H9 (cell line): ENCODE measurements at regions not wholly inside any gene's neighbourhood (a gene's known extent, or its start where the extent isn't known, plus 50 kb on each side); places are given as distances from the start of the nearest gene placed in this dataset.

Experiments
- DNase-seq: peaks from one replicate; pipeline ENCODE4 v3.0.0-alpha.2; 2017
- H2AFZ ChIP-seq: one replicate; pipeline ENCODE4 v1.6.1; 2013; ENCODE audit warnings: mild to moderate bottlenecking, low read length, control low read depth, moderate library complexity
- H2AK5ac ChIP-seq: 2 replicates; pipeline ENCODE4 v1.6.1; 2013; ENCODE audit warnings: low read length, control low read depth, mixed read lengths; ENCODE audit not compliant: insufficient read length
- H2BK120ac ChIP-seq: one replicate; pipeline ENCODE4 v1.6.1; 2013; ENCODE audit warnings: low read depth, mild to moderate bottlenecking, low read length, control low read depth, inconsistent platforms; ENCODE audit not compliant: poor library complexity, severe bottlenecking
- H2BK12ac ChIP-seq: 2 replicates; pipeline ENCODE4 v1.6.1; 2013; ENCODE audit warnings: low read length, control low read depth, mixed read lengths, low read depth; ENCODE audit not compliant: insufficient read length
- H2BK15ac ChIP-seq: 2 replicates; pipeline ENCODE4 v1.6.1; 2013; ENCODE audit warnings: low read depth, low read length, control low read depth
- H2BK20ac ChIP-seq: one replicate; pipeline ENCODE4 v1.6.1; 2013; ENCODE audit warnings: low read depth, mild to moderate bottlenecking, low read length, control low read depth, inconsistent platforms; ENCODE audit not compliant: poor library complexity, severe bottlenecking
- H2BK5ac ChIP-seq: 2 replicates; pipeline ENCODE4 v1.6.1; 2013; ENCODE audit warnings: low read length, control low read depth, mixed read lengths; ENCODE audit not compliant: insufficient read length
- H3K14ac ChIP-seq: 2 replicates; pipeline ENCODE4 v1.6.1; 2013; ENCODE audit warnings: low read length, control low read depth; ENCODE audit not compliant: insufficient read depth
- H3K18ac ChIP-seq: 2 replicates; pipeline ENCODE4 v1.6.1; 2013; ENCODE audit warnings: low read depth, mild to moderate bottlenecking, mixed read lengths, low read length, control low read depth; ENCODE audit not compliant: insufficient read length
- H3K23ac ChIP-seq: 2 replicates; pipeline ENCODE4 v1.6.1; 2013; ENCODE audit warnings: low read length, control low read depth, mixed read lengths, low read depth; ENCODE audit not compliant: insufficient read length
- H3K23me2 ChIP-seq: 2 replicates; pipeline ENCODE4 v1.6.1; 2013; ENCODE audit warnings: low read depth, mild to moderate bottlenecking, mixed read lengths, low read length, control low read depth; ENCODE audit not compliant: insufficient read length, poor library complexity, severe bottlenecking
- H3K27ac ChIP-seq: 2 replicates; pipeline ENCODE4 v1.5.1; 2013; ENCODE audit warnings: low read length, control low read depth, mixed read lengths, low read depth; ENCODE audit not compliant: insufficient read length
- H3K27me3 ChIP-seq: 2 replicates; pipeline ENCODE4 v1.6.1; 2013; ENCODE audit warnings: low read length, control low read depth, inconsistent platforms; ENCODE audit not compliant: insufficient read depth
- H3K4ac ChIP-seq: 2 replicates; pipeline ENCODE4 v1.6.1; 2013; ENCODE audit warnings: low read depth, mild to moderate bottlenecking, control low read depth, inconsistent platforms, low read length, moderate library complexity
- H3K4me1 ChIP-seq: 2 replicates; pipeline ENCODE4 v1.6.1; 2013; ENCODE audit warnings: low read length, control low read depth, inconsistent platforms; ENCODE audit not compliant: insufficient read depth
- H3K4me2 ChIP-seq: 2 replicates; pipeline ENCODE4 v1.6.1; 2013; ENCODE audit warnings: low read length, control low read depth, mixed read lengths; ENCODE audit not compliant: insufficient read length, insufficient read depth
- H3K56ac ChIP-seq: 2 replicates; pipeline ENCODE4 v1.6.1; 2013; ENCODE audit warnings: low read depth, mild to moderate bottlenecking, mixed read lengths, low read length, control low read depth; ENCODE audit not compliant: insufficient read length
- H3K79me1 ChIP-seq: 2 replicates; pipeline ENCODE4 v1.6.1; 2013; ENCODE audit warnings: low read depth, mild to moderate bottlenecking, moderate library complexity, low read length, control low read depth, inconsistent platforms; ENCODE audit not compliant: insufficient read depth, poor library complexity, severe bottlenecking
- H3K79me2 ChIP-seq: 2 replicates; pipeline ENCODE4 v1.6.1; 2013; ENCODE audit warnings: low read length, control low read depth, inconsistent platforms; ENCODE audit not compliant: insufficient read depth
- H3K9ac ChIP-seq: 2 replicates; pipeline ENCODE4 v1.6.1; 2013; ENCODE audit warnings: low read length, control low read depth, mixed read lengths; ENCODE audit not compliant: insufficient read length; ENCODE audit errors: extremely low read depth
- H3K9me3 ChIP-seq: one replicate; pipeline ENCODE4 v1.6.1; 2013; ENCODE audit warnings: low read depth, low read length, inconsistent platforms; ENCODE audit not compliant: control insufficient read depth
- H3T11ph ChIP-seq: one replicate; pipeline ENCODE4 v1.6.1; 2013; ENCODE audit warnings: mild to moderate bottlenecking, low read length, control low read depth, inconsistent platforms
- H4K20me1 ChIP-seq: one replicate; pipeline ENCODE4 v1.6.1; 2013; ENCODE audit not compliant: control insufficient read depth, insufficient read length, insufficient read depth
- H4K5ac ChIP-seq: 2 replicates; pipeline ENCODE4 v1.6.1; 2013; ENCODE audit warnings: low read depth, mild to moderate bottlenecking, mixed read lengths, low read length, control low read depth; ENCODE audit not compliant: insufficient read length
- H4K8ac ChIP-seq: replicated peaks from 2 replicates; pipeline ENCODE4 v1.6.1; 2013; ENCODE audit warnings: low read length, control low read depth, mixed read lengths, low read depth; ENCODE audit not compliant: insufficient read length
- H4K91ac ChIP-seq: 2 replicates; pipeline ENCODE4 v1.6.1; 2013; ENCODE audit warnings: low read depth, mild to moderate bottlenecking, moderate library complexity, mixed read lengths, low read length, control low read depth; ENCODE audit not compliant: insufficient read length
- H3K27ac Mint-ChIP-seq, 3 experiments: 2 replicates in 2 of 3; 3 replicates in 1 of 3; pipeline ENCODE4 v1.8.0; 2020 to 2021; ENCODE audit warnings: mixed read lengths in 3 of 3, mild to moderate bottlenecking in 1 of 3, moderate library complexity in 1 of 3
- H3K27me3 Mint-ChIP-seq: 2 replicates; pipeline ENCODE4 v1.8.0; 2021; ENCODE audit warnings: low read depth, mild to moderate bottlenecking, moderate library complexity, mixed read lengths
- H3K36me3 Mint-ChIP-seq, 3 experiments: 2 replicates in 2 of 3; 3 replicates in 1 of 3; pipeline ENCODE4 v1.8.0; 2020 to 2021; ENCODE audit warnings: low read depth in 3 of 3, mixed read lengths in 3 of 3; ENCODE audit not compliant: insufficient read depth in 1 of 3
- H3K4me1 Mint-ChIP-seq, 2 experiments: 2 replicates each; pipeline ENCODE4 v1.8.0; 2020; ENCODE audit warnings: mixed read lengths in 2 of 2
- H3K4me3 Mint-ChIP-seq, 2 experiments: 2 replicates in 1 of 2; 3 replicates in 1 of 2; pipeline ENCODE4 v1.8.0; 2020 to 2021; ENCODE audit warnings: mild to moderate bottlenecking in 2 of 2, mixed read lengths in 2 of 2, moderate library complexity in 1 of 2
- H3K9me3 Mint-ChIP-seq, 2 experiments: 2 replicates in 1 of 2; 3 replicates in 1 of 2; pipeline ENCODE4 v1.8.0; 2020; ENCODE audit warnings: mild to moderate bottlenecking in 2 of 2, mixed read lengths in 2 of 2, moderate library complexity in 1 of 2
- CTCF ChIP-seq: fragments of 200-600 bp; sonication (generic); conservative IDR thresholded peaks from 3 replicates; pipeline ENCODE4 v1.8.0; 2021; ENCODE audit warnings: antibody characterized with exemption, mild to moderate bottlenecking

- Histone ChIP-seq H3K4me1 (no peaks in the 10 kb centered on the region), H3K56ac (no peak overlapping the region), H2BK20ac (no peak overlapping the region), H2BK12ac (no peak overlapping the region), H2AK5ac (no peak overlapping the region), H4K8ac (no peak overlapping the region), H4K5ac (no peak overlapping the region), H3K27me3 (no peaks in the 10 kb centered on the region), H3K23me2 (no peaks in the 10 kb centered on the region), H2BK120ac (no peak overlapping the region), H3K79me1 (no peaks in the 10 kb centered on the region), H3T11ph (no peak overlapping the region), H3K79me2 (no peaks in the 10 kb centered on the region), H3K4me2 (no peak overlapping the region), H4K20me1 (no peaks in the 10 kb centered on the region), H3K4ac (no peak overlapping the region), H4K91ac (no peak overlapping the region), H3K27ac (no peak overlapping the region), H3K9ac (no peak overlapping the region), H2BK15ac (no peak overlapping the region), H3K14ac (no peak overlapping the region), H2BK5ac (no peak overlapping the region), H3K9me3 (no peaks in the 10 kb centered on the region), H3K18ac (no peak overlapping the region), H3K23ac (no peak overlapping the region), H2AFZ (no peak overlapping the region)
- DNase-seq = no peak
- H3K9me3 Mint-ChIP-seq = peaks cover 0 to 3% of the 10 kb centered on the region in 2 experiments; a peak in 1 of 5 replicates
- no peaks in the 10 kb centered on the region for H3K36me3 Mint-ChIP-seq
- H3K27ac Mint-ChIP-seq = no peak overlapping the region
- no peaks in the 10 kb centered on the region for H3K4me1 Mint-ChIP-seq
- H3K27me3 Mint-ChIP-seq = no peaks in the 10 kb centered on the region
- H3K4me3 Mint-ChIP-seq = no peak overlapping the region
- no peak for TF ChIP-seq CTCF
Observed at GRCh38 chr2:153320879-153321278, 157.7 kb downstream of the RPRM start.
